ENCODE measurements at regions not wholly inside any gene's neighbourhood (a gene's known extent, or its start where the extent isn't known, plus 50 kb on each side); places are given as distances from the start of the nearest gene placed in this dataset.

DNA sequence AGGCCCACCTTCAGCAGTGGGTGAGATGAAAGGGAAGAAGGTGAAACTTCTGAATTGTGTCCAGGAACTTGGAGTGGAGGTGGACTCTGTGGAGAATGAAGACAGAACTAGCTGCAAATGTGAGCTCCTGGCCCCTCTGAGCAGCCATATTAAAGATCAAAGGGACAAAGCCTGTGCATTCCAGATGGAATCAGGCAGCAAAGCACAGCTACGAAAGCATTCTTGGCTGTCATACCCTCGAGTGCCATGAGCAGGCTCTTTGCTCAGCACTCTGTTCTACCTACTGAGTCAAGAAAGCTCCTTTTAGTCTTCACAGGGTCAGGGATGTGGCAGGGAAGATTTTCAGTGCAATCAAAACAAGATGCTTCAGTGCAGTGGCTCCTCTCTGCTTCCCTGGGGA lies 86.3 kb upstream of the TSPAN2 start (continued):
- no peak for TF ChIP-seq ZBTB20 (tag by site-specific recombination; IDR thresholded peaks at IDR 0.05)
- TF ChIP-seq, protein P1, sequence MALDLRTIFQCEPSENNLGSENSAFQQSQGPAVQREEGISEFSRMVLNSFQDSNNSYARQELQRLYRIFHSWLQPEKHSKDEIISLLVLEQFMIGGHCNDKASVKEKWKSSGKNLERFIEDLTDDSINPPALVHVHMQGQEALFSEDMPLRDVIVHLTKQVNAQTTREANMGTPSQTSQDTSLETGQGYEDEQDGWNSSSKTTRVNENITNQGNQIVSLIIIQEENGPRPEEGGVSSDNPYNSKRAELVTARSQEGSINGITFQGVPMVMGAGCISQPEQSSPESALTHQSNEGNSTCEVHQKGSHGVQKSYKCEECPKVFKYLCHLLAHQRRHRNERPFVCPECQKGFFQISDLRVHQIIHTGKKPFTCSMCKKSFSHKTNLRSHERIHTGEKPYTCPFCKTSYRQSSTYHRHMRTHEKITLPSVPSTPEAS (tag by site-specific recombination; IDR thresholded peaks at IDR 0.05) = no peak

DNA sequence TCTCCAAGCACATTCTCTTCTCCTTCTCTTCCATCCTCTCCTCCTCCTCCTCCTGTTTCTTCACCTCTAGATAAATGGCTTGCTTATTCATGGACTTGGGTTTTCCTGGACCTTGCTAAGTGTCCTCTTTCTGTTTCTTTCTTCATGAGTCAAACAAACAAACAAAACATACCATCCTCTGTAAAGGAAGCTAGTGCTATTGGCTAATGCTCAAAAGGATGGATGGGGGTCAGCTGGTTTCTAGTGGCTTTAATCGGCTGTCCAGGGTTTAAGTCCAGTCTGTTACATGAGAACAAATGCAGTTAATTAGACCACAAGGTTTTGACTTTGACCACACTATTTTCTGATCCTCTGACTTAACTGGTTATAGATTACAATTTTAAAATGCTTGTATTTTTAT lies 83.8 kb upstream of the TSPAN2 start:
- POLR2A ChIA-PET = no interaction called here
- Histone ChIP-seq H3K27ac (ENCODE audit: extremely low read depth, low read depth, low read length) (no peak overlapping the region), H3K4me1 (ENCODE audit: control insufficient read depth, insufficient read depth, low read length) (no peaks in the 10 kb centered on the region), H3K36me3 (ENCODE audit: control insufficient read depth in 2 of 2, insufficient read depth in 1 of 2, low read length in 2 of 2) (no peaks in the 10 kb centered on the region), H3K4me3 (ENCODE audit: low read depth, low read length) (no peak overlapping the region), H3K9me3 (ENCODE audit: control insufficient read depth, insufficient read depth, low read depth, low read length) (no peaks in the 10 kb centered on the region)
- CTCF ChIA-PET = interaction anchor here (0.7 kb wide), 1 partner anchor 147 kb away, joined by 3 read pairs; no protein-coding TSS in a partner anchor
- TF ChIP-seq ZNF19 (tag by site-specific recombination; IDR thresholded peaks at IDR 0.05; ENCODE audit: low read depth) (no peak), ZNF221 (tag by site-specific recombination; IDR thresholded peaks at IDR 0.05; ENCODE audit: borderline replicate concordance) (no peak), ZEB2 (tag by site-specific recombination; IDR thresholded peaks at IDR 0.05) (no peak), ZNF132 (tag by site-specific recombination; IDR thresholded peaks at IDR 0.05; ENCODE audit: borderline replicate concordance) (no peak), ZNF335 (tag by site-specific recombination; conservative IDR thresholded peaks at IDR 0.05) (no peak), TRIM28 (IDR thresholded peaks at IDR 0.05; ENCODE audit: borderline replicate concordance, low read length) (no peak), ZNF677 (tag by site-specific recombination; IDR thresholded peaks at IDR 0.05) (no peak), ZNF549 (tag by site-specific recombination; IDR thresholded peaks at IDR 0.05) (no peak), ZNF629 (tag by site-specific recombination; IDR thresholded peaks at IDR 0.05) (no peak), ZNF654 (tag by site-specific recombination; IDR thresholded peaks at IDR 0.05; ENCODE audit: low read depth) (no peak), ZNF501 (tag by site-specific recombination; IDR thresholded peaks at IDR 0.05) (no peak), ZFP69B (tag by site-specific recombination; IDR thresholded peaks at IDR 0.05) (no peak), ZNF394 (tag by site-specific recombination; IDR thresholded peaks at IDR 0.05; ENCODE audit: borderline replicate concordance) (no peak), ZNF37A (tag by site-specific recombination; IDR thresholded peaks at IDR 0.05) (no peak)
- TF ChIP-seq, protein P2, sequence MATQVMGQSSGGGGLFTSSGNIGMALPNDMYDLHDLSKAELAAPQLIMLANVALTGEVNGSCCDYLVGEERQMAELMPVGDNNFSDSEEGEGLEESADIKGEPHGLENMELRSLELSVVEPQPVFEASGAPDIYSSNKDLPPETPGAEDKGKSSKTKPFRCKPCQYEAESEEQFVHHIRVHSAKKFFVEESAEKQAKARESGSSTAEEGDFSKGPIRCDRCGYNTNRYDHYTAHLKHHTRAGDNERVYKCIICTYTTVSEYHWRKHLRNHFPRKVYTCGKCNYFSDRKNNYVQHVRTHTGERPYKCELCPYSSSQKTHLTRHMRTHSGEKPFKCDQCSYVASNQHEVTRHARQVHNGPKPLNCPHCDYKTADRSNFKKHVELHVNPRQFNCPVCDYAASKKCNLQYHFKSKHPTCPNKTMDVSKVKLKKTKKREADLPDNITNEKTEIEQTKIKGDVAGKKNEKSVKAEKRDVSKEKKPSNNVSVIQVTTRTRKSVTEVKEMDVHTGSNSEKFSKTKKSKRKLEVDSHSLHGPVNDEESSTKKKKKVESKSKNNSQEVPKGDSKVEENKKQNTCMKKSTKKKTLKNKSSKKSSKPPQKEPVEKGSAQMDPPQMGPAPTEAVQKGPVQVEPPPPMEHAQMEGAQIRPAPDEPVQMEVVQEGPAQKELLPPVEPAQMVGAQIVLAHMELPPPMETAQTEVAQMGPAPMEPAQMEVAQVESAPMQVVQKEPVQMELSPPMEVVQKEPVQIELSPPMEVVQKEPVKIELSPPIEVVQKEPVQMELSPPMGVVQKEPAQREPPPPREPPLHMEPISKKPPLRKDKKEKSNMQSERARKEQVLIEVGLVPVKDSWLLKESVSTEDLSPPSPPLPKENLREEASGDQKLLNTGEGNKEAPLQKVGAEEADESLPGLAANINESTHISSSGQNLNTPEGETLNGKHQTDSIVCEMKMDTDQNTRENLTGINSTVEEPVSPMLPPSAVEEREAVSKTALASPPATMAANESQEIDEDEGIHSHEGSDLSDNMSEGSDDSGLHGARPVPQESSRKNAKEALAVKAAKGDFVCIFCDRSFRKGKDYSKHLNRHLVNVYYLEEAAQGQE (tag by site-specific recombination; IDR thresholded peaks at IDR 0.05) = no peak
- TF ChIP-seq, protein P3, sequence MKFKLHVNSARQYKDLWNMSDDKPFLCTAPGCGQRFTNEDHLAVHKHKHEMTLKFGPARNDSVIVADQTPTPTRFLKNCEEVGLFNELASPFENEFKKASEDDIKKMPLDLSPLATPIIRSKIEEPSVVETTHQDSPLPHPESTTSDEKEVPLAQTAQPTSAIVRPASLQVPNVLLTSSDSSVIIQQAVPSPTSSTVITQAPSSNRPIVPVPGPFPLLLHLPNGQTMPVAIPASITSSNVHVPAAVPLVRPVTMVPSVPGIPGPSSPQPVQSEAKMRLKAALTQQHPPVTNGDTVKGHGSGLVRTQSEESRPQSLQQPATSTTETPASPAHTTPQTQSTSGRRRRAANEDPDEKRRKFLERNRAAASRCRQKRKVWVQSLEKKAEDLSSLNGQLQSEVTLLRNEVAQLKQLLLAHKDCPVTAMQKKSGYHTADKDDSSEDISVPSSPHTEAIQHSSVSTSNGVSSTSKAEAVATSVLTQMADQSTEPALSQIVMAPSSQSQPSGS (tag by site-specific recombination; IDR thresholded peaks at IDR 0.05; ENCODE audit: low read depth) = no peak
- TF ChIP-seq, protein P4, sequence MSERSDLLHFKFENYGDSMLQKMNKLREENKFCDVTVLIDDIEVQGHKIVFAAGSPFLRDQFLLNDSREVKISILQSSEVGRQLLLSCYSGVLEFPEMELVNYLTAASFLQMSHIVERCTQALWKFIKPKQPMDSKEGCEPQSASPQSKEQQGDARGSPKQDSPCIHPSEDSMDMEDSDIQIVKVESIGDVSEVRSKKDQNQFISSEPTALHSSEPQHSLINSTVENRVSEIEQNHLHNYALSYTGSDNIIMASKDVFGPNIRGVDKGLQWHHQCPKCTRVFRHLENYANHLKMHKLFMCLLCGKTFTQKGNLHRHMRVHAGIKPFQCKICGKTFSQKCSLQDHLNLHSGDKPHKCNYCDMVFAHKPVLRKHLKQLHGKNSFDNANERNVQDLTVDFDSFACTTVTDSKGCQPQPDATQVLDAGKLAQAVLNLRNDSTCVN (tag by site-specific recombination; optimal IDR thresholded peaks at IDR 0.05) = no peak
